Stimulated activated CD8-positive, alpha-beta memory T cell treated with anti-CD3 and anti-CD28 coated beads, Interleukin-15, amount 100 ng/mL, for 48 hours (primary cell): ENCODE measurements at regions not wholly inside any gene's neighbourhood (a gene's known extent, or its start where the extent isn't known, plus 50 kb on each side); places are given as distances from the start of the nearest gene placed in this dataset.

Source experiments
- DNase-seq, 2 donors: peaks; one replicate each; pipeline ENCODE4 v3.0.0-alpha.2; 2020; ENCODE audit warnings: low read depth in 2 of 2

GRCh38 chr17:83178533-83179304 lies 99.3 kb downstream of the METRNL start:
- no peak for DNase-seq

GRCh38 chr17:83179374-83179773 lies 100.0 kb downstream of the METRNL start:
- DNase-seq, result no peak

- DNase-seq, result no peak
These were observed 100.4 kb downstream of the METRNL start for GRCh38 chr17:83179811-83180210.

GRCh38 chr17:83180264-83180995 lies 101.0 kb downstream of the METRNL start:
- no peak for DNase-seq

- DNase-seq, result no peak
These were observed 101.6 kb downstream of the METRNL start for GRCh38 chr17:83180996-83181481.

GRCh38 chr17:83181991-83182619 lies 102.7 kb downstream of the METRNL start:
- DNase-seq, result no peak

- no peak for DNase-seq
These were observed 103.3 kb downstream of the METRNL start for GRCh38 chr17:83182620-83183101.

- DNase-seq, result no peak
These were observed 103.9 kb downstream of the METRNL start for GRCh38 chr17:83183145-83183948.

GRCh38 chr17:83183951-83184506 lies 104.6 kb downstream of the METRNL start:
- no peak for DNase-seq

- DNase-seq, result no peak
These were observed 105.9 kb downstream of the METRNL start for GRCh38 chr17:83185023-83186002.

- no peak for DNase-seq
These were observed 106.8 kb downstream of the METRNL start for GRCh38 chr17:83186226-83186625.

- no peak for DNase-seq
These were observed 107.5 kb downstream of the METRNL start for GRCh38 chr17:83186751-83187421.

GRCh38 chr17:83187782-83188311 lies 108.4 kb downstream of the METRNL start:
- DNase-seq, result no peak

- no peak for DNase-seq
These were observed 109.9 kb downstream of the METRNL start for GRCh38 chr17:83189044-83190003.

- no peak for DNase-seq
These were observed 110.6 kb downstream of the METRNL start for GRCh38 chr17:83190004-83190385.

- DNase-seq, result no peak
These were observed 111.4 kb downstream of the METRNL start for GRCh38 chr17:83190601-83191387.
